Hepatocyte (in vitro differentiated cells): ENCODE measurements at regions not wholly inside any gene's neighbourhood (a gene's known extent, or its start where the extent isn't known, plus 50 kb on each side); places are given as distances from the start of the nearest gene placed in this dataset.

ENCODE experiments used
- DNase-seq: peaks from one replicate; pipeline ENCODE4 v3.0.0-alpha.2; 2016; ENCODE audit warnings: low spot score
- H2AFZ ChIP-seq: fragments of 200-600 bp; sonication (generic); 2 replicates; pipeline ENCODE4 v1.6.0; 2016; ENCODE audit warnings: antibody characterized with exemption, mild to moderate bottlenecking
- H3K27ac ChIP-seq: fragments of 200-600 bp; sonication (generic); 2 replicates; pipeline ENCODE4 v1.5.1; 2016; ENCODE audit warnings: mild to moderate bottlenecking
- H3K27me3 ChIP-seq: fragments of 200-600 bp; sonication (generic); 2 replicates; pipeline ENCODE4 v1.6.1; 2016
- H3K36me3 ChIP-seq: fragments of 200-600 bp; sonication (generic); replicated peaks from 2 replicates; pipeline ENCODE4 v1.5.1; 2016; ENCODE audit warnings: low read depth; ENCODE audit not compliant: insufficient read depth
- H3K4me1 ChIP-seq: fragments of 200-600 bp; sonication (generic); 2 replicates; pipeline ENCODE4 v1.5.1; 2016; ENCODE audit warnings: mild to moderate bottlenecking, moderate library complexity; ENCODE audit not compliant: insufficient read depth
- H3K4me2 ChIP-seq: fragments of 200-600 bp; sonication (generic); 2 replicates; pipeline ENCODE4 v1.6.0; 2016
- H3K4me3 ChIP-seq: fragments of 200-600 bp; sonication (generic); 2 replicates; pipeline ENCODE4 v1.5.1; 2016; ENCODE audit warnings: mild to moderate bottlenecking
- H3K79me2 ChIP-seq: fragments of 200-600 bp; sonication (generic); 2 replicates; pipeline ENCODE4 v1.6.0; 2017; ENCODE audit warnings: mild to moderate bottlenecking
- H3K9me2 ChIP-seq: fragments of 200-600 bp; sonication (generic); replicated peaks from 2 replicates; pipeline ENCODE4 v1.6.0; 2017; ENCODE audit warnings: mild to moderate bottlenecking; ENCODE audit not compliant: insufficient read depth
- H3K9me3 ChIP-seq: fragments of 200-600 bp; sonication (generic); 2 replicates; pipeline ENCODE4 v1.5.1; 2016; ENCODE audit warnings: low read depth, mild to moderate bottlenecking
- H4K20me1 ChIP-seq: fragments of 200-600 bp; sonication (generic); 2 replicates; pipeline ENCODE4 v1.6.0; 2016; ENCODE audit warnings: mild to moderate bottlenecking; ENCODE audit not compliant: insufficient read depth, poor library complexity, severe bottlenecking
- CTCF ChIP-seq: fragments of 200-600 bp; sonication (generic); IDR thresholded peaks from 2 replicates; pipeline ENCODE4 v1.5.1; 2016; ENCODE audit warnings: antibody characterized with exemption, mild to moderate bottlenecking; ENCODE audit not compliant: poor library complexity
- EZH2 ChIP-seq: fragments of 200-600 bp; sonication (generic); IDR thresholded peaks from 2 replicates; pipeline ENCODE4 v1.6.1; 2016; ENCODE audit warnings: antibody characterized with exemption, mild to moderate bottlenecking, borderline replicate concordance
- EZH2phosphoT487 ChIP-seq: fragments of 200-600 bp; sonication (generic); IDR thresholded peaks from one replicate; pipeline ENCODE4 v1.6.1; 2018; ENCODE audit warnings: antibody characterized with exemption, mild to moderate bottlenecking, low read depth, moderate library complexity; ENCODE audit not compliant: unreplicated experiment, severe bottlenecking
- WGBS: methylation state at CpG from one replicate; pipeline ENCODE4 v1.1.6; 2016; ENCODE audit warnings: low lambda C conversion rate; ENCODE audit errors: missing lambda C conversion rate; 5-methylcytosine and 5-hydroxymethylcytosine counted together

- Histone ChIP-seq H3K27ac (no peak overlapping the region), H3K4me2 (no peak overlapping the region), H4K20me1 (no peaks in the 10 kb centered on the region), H3K79me2 (no peaks in the 10 kb centered on the region), H3K9me3 (no peaks in the 10 kb centered on the region), H3K4me3 (no peak overlapping the region), H3K9me2 (no peaks in the 10 kb centered on the region), H3K27me3 (no peaks in the 10 kb centered on the region), H2AFZ (no peak overlapping the region), H3K36me3 (no peaks in the 10 kb centered on the region), H3K4me1 (no peaks in the 10 kb centered on the region)
- WGBS, result 94% methylated on average over 7 of the region's 7 CpGs
- no peak for DNase-seq
- TF ChIP-seq CTCF, result no peak
- TF ChIP-seq EZH2, result no peak
- no peak for TF ChIP-seq EZH2phosphoT487
These were observed 402.9 kb downstream of the PRR16 start for GRCh38 chr5:120866997-120867396.

GRCh38 chr5:120869831-120870230 is 405.7 kb downstream of the PRR16 start:
- Histone ChIP-seq H3K27ac (no peak overlapping the region), H3K79me2 (no peaks in the 10 kb centered on the region), H3K27me3 (no peaks in the 10 kb centered on the region), H3K4me3 (no peak overlapping the region), H3K36me3 (no peaks in the 10 kb centered on the region), H3K4me2 (no peak overlapping the region), H2AFZ (no peak overlapping the region), H3K4me1 (no peaks in the 10 kb centered on the region), H3K9me2 (no peaks in the 10 kb centered on the region), H4K20me1 (no peaks in the 10 kb centered on the region), H3K9me3 (no peaks in the 10 kb centered on the region)
- 83% methylated on average over 1 of the region's 1 CpG for WGBS
- no peak for DNase-seq
- TF ChIP-seq EZH2 (no peak), EZH2phosphoT487 (no peak), CTCF (no peak)

- H3K9me2 ChIP-seq, result no peaks in the 10 kb centered on the region
- no peaks in the 10 kb centered on the region for H3K27me3 ChIP-seq
- H3K4me3 ChIP-seq, result no peak overlapping the region
- no peak overlapping the region for H3K4me2 ChIP-seq
- no peak for DNase-seq
- TF ChIP-seq CTCF, result no peak
- TF ChIP-seq EZH2phosphoT487, result no peak
- no peak for TF ChIP-seq EZH2
- no peak overlapping the region for H3K27ac ChIP-seq
- no peak overlapping the region for H2AFZ ChIP-seq
- 93% methylated on average over 2 of the region's 2 CpGs for WGBS
- no peaks in the 10 kb centered on the region for H3K9me3 ChIP-seq
- no peaks in the 10 kb centered on the region for H3K79me2 ChIP-seq
- H4K20me1 ChIP-seq, result no peaks in the 10 kb centered on the region
- no peaks in the 10 kb centered on the region for H3K4me1 ChIP-seq
- no peaks in the 10 kb centered on the region for H3K36me3 ChIP-seq
These were observed 408.2 kb downstream of the PRR16 start for GRCh38 chr5:120872297-120872696.

GRCh38 chr5:120873083-120873482 is 409.0 kb downstream of the PRR16 start:
- Histone ChIP-seq H3K9me2 (no peaks in the 10 kb centered on the region), H3K9me3 (no peaks in the 10 kb centered on the region), H3K4me3 (no peak overlapping the region), H3K4me2 (no peak overlapping the region), H2AFZ (no peak overlapping the region), H3K79me2 (no peaks in the 10 kb centered on the region), H3K27ac (no peak overlapping the region), H3K4me1 (no peaks in the 10 kb centered on the region), H3K36me3 (no peaks in the 10 kb centered on the region), H4K20me1 (no peaks in the 10 kb centered on the region), H3K27me3 (no peaks in the 10 kb centered on the region)
- 63% methylated on average over 1 of the region's 1 CpG for WGBS
- TF ChIP-seq EZH2, result no peak
- no peak for DNase-seq
